ENCODE measurements at regions not wholly inside any gene's neighbourhood (a gene's known extent, or its start where the extent isn't known, plus 50 kb on each side); places are given as distances from the start of the nearest gene placed in this dataset.
"Not testable (repeated sequence)": the region's sequence is repeated elsewhere in the genome, so short reads cannot be mapped to it uniquely, and the experiment has no call there.

- TF ChIP-seq CTCF (IDR thresholded peaks at IDR 0.05; ENCODE audit: low read length); EZH2 (IDR thresholded peaks at IDR 0.05; ENCODE audit: borderline replicate concordance, low read length): not testable (repeated sequence)
Measured at GRCh38 chr13:18234451-18234850, 947.2 kb downstream of the TUBA3C start.

Measured in OCI-LY1 (cell line).